Aorta (tissue), 5 donors: ENCODE measurements at regions not wholly inside any gene's neighbourhood (a gene's known extent, or its start where the extent isn't known, plus 50 kb on each side); places are given as distances from the start of the nearest gene placed in this dataset.
"Not testable (repeated sequence)": the region's sequence is repeated elsewhere in the genome, so short reads cannot be mapped to it uniquely, and the experiment has no call there.

Source experiments
- ATAC-seq: fragments of 200-7000 bp; cut with Tn5 transposase; one replicate; pipeline ENCODE4 v1.9.1; 2022; ENCODE audit warnings: moderate library complexity; ENCODE audit not compliant: low FRiP score
- DNase-seq, 2 donors: peaks; one replicate each; pipeline ENCODE4 v3.0.0-alpha.2; 2020
- H3K27ac ChIP-seq, 2 donors: one replicate each; pipeline ENCODE4 v1.5.1; 2013; ENCODE audit warnings: low read length in 2 of 2, mild to moderate bottlenecking in 2 of 2, moderate library complexity in 2 of 2, control low read depth in 1 of 2, inconsistent platforms in 1 of 2, low read depth in 1 of 2
- H3K27me3 ChIP-seq, 2 donors: one replicate each; pipeline ENCODE4 v1.6.1; 2013; ENCODE audit warnings: control low read depth in 1 of 2, low read length in 1 of 2, mild to moderate bottlenecking in 1 of 2, moderate library complexity in 1 of 2; ENCODE audit not compliant: insufficient read depth in 2 of 2, control insufficient read depth in 1 of 2
- H3K36me3 ChIP-seq, 2 donors: one replicate each; pipeline ENCODE4 v1.6.1; 2013; ENCODE audit warnings: control low read depth in 1 of 2, low read length in 1 of 2, mild to moderate bottlenecking in 1 of 2; ENCODE audit not compliant: insufficient read depth in 2 of 2, control insufficient read depth in 1 of 2
- H3K4me1 ChIP-seq, 2 donors: one replicate each; pipeline ENCODE4 v1.6.1; 2013; ENCODE audit warnings: low read length in 2 of 2, control low read depth in 1 of 2, mild to moderate bottlenecking in 1 of 2, moderate library complexity in 1 of 2; ENCODE audit not compliant: insufficient read depth in 2 of 2, control insufficient read depth in 1 of 2
- H3K4me3 ChIP-seq, 2 donors: one replicate each; pipeline ENCODE4 v1.5.1; 2013; ENCODE audit warnings: low read length in 2 of 2, control low read depth in 1 of 2, mild to moderate bottlenecking in 1 of 2
- H3K9me3 ChIP-seq: one replicate; pipeline ENCODE4 v1.6.1; 2013; ENCODE audit warnings: mild to moderate bottlenecking, low read length; ENCODE audit not compliant: control insufficient read depth
- WGBS, 2 donors: extraction: QIAGEN DNeasy Blood & Tissue Kit; methylation state at CpG; one replicate each; pipeline ENCODE4 v1.1.7; 2013; 5-methylcytosine and 5-hydroxymethylcytosine counted together
- intact Hi-C, 2 donors: fragments of 100-400 bp; cut with DNase I; formaldehyde crosslinking; loops; one replicate each; pipeline versions ENCODE4 v1.14.2 to v1.15.0; 2022
- donor health status: healthy with polysubstance abuse.
- donor health status: Bipolar disorder and iron deficiency.
- donor health status: DM: no; HTN: no; CAD: no.
- donor health status: DM: no; HTN: no; CAD: no.
- donor health status: DM: yes; HTN: yes; CAD: no.

DNA sequence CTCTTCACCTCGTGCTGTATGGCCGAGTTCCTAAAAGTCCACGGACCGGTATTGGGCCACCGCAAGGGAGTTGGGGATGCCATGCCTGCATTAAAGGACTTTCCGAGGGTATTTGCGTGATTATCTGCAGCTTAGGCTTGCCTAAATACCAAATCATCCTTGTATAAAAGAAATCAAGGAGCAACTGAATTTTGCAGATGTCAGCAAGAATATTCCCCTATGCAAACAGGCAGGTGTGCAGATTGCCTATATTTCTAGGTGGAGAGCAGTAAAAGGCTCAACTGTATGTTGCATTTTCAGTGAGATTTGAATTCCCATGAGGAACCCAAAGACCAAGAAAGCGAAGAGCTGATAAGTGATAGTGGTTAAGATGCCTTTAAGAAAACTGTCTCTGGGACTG, 452.3 kb downstream of the CDH11 start:
- intact Hi-C loops: no loop called here
- WGBS, 2 donors: 96 to 99% methylated on average over 8 of the region's 8 CpGs
- no peak overlapping the region for H3K27ac ChIP-seq
- peaks cover 0 to 2% of the 10 kb centered on the region in 2 donors for H3K36me3 ChIP-seq
- H3K4me1 ChIP-seq: no peaks in the 10 kb centered on the region
- no peak overlapping the region for H3K4me3 ChIP-seq
- no peaks in the 10 kb centered on the region for H3K27me3 ChIP-seq
- no peak for DNase-seq
- H3K9me3 ChIP-seq: no peaks in the 10 kb centered on the region
- ATAC-seq: no peak

- DNase-seq: no peak
- H3K36me3 ChIP-seq: peaks cover 0 to 2% of the 10 kb centered on the region in 2 donors
- intact Hi-C loops: no loop called here
- H3K4me3 ChIP-seq: no peak overlapping the region
- no peaks in the 10 kb centered on the region for H3K9me3 ChIP-seq
- no peaks in the 10 kb centered on the region for H3K27me3 ChIP-seq
- no peak for ATAC-seq
- WGBS, 2 donors: 94% methylated on average over 3 of the region's 3 CpGs
- no peaks in the 10 kb centered on the region for H3K4me1 ChIP-seq
- no peak overlapping the region for H3K27ac ChIP-seq
Measured at GRCh38 chr16:64667334-64667877, 454.5 kb downstream of the CDH11 start.

DNA sequence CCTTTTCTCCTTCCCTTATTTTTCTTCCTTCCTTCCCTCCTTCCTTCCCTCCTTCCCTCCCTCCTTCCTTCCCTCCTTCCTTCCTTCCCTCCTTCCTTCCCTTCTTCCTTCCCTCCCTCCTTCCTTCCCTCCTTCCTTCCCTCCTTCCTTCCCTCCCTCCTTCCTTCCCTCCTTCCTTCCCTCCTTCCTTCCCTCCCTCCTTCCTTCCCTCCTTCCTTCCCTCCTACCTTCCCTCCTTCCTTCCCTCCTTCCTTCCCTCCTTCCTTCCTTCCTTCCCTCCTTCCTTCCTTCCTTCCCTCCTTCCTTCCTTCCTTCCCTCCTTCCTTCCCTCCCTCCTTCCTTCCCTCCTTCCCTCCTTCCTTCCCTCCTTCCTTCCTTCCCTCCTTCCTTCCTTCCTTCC, 459.6 kb downstream of the CDH11 start:
- ATAC-seq, DNase-seq, H3K4me1 ChIP-seq, intact Hi-C loops, H3K36me3 ChIP-seq, H3K9me3 ChIP-seq, H3K27ac ChIP-seq, H3K4me3 ChIP-seq, H3K27me3 ChIP-seq: not testable (repeated sequence)

- intact Hi-C loops: no loop called here
- WGBS, 2 donors: 87 to 92% methylated on average over 1 of the region's 1 CpG
Measured at GRCh38 chr16:64659866-64660265, 462.0 kb downstream of the CDH11 start.

GRCh38 chr16:64657316-64658011, 464.4 kb downstream of the CDH11 start:
- Histone ChIP-seq H3K4me1 (peaks cover 0 to 2% of the 10 kb centered on the region in 2 donors), H3K27ac (peak overlapping the region in 1 of 2 donors; percentile 5), H3K36me3 (no peaks in the 10 kb centered on the region), H3K4me3 (no peak overlapping the region), H3K9me3 (no peaks in the 10 kb centered on the region), H3K27me3 (no peaks in the 10 kb centered on the region)
- no peak for DNase-seq
- intact Hi-C loops: no loop called here
- WGBS, 2 donors: 38 to 57% methylated on average over 3 of the region's 3 CpGs
- ATAC-seq: no peak

More at GRCh38 chr16:64659866-64660265, 462.0 kb downstream of the CDH11 start:
- Histone ChIP-seq H3K36me3 (no peaks in the 10 kb centered on the region), H3K27me3 (no peaks in the 10 kb centered on the region), H3K27ac (no peak overlapping the region), H3K4me3 (no peak overlapping the region), H3K4me1 (peaks cover 0 to 2% of the 10 kb centered on the region in 2 donors), H3K9me3 (no peaks in the 10 kb centered on the region)
- DNase-seq (no peak), ATAC-seq (no peak)

GRCh38 chr16:64656471-64656870, 465.4 kb downstream of the CDH11 start:
- DNase-seq (no peak), ATAC-seq (no peak)
- H3K4me3 ChIP-seq: no peak overlapping the region
- H3K27ac ChIP-seq: no peak overlapping the region
- no peaks in the 10 kb centered on the region for H3K27me3 ChIP-seq
- peaks cover 0 to 2% of the 10 kb centered on the region in 2 donors for H3K4me1 ChIP-seq
- 25 to 47% methylated on average over 4 of the region's 4 CpGs for WGBS, 2 donors
- H3K9me3 ChIP-seq: no peaks in the 10 kb centered on the region
- intact Hi-C loops: no loop called here
- no peaks in the 10 kb centered on the region for H3K36me3 ChIP-seq

DNA sequence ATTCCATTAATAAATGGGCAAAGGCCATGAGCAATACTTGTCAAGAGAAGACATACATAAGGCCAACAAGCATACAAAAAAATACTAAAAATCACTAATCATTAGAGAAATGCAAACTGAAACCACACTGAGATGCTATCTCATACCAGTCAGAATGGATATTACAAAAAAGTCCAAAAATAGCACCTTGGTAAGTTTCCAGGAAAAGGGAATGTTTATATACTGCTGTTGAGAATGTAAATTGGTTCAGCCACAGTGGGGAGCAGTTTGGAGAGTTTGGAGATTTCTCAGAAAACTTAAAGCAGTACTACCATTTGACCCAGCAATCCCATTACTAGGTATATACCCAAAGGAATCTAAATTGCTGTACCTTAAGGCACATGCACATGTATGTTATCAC, 467.7 kb downstream of the CDH11 start:
- Histone ChIP-seq H3K4me1 (peaks cover 0 to 2% of the 10 kb centered on the region in 2 donors), H3K9me3 (no peaks in the 10 kb centered on the region), H3K4me3 (no peak overlapping the region), H3K27ac (no peak overlapping the region), H3K27me3 (no peaks in the 10 kb centered on the region), H3K36me3 (no peaks in the 10 kb centered on the region)
- DNase-seq: no peak
- ATAC-seq: no peak
- intact Hi-C loops: no loop called here

DNA sequence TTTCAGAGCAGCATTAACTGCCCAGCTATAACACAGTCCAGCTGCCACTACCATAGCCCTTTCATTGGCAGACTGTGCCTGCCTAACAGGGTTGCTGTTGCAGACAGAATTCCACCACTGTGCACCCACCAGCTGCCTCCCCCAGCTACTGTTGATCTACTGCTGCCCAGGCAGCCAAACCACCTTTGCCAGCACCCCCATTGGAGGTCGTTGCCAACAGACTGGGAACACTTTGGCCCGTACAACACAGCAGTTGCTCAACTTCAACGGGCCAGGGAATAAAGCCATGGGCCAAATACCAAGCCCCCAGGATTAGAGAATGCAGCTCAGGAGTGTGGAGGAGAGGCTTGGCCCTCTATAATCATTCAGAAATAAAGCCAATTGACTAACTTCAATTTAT, 473.6 kb downstream of the CDH11 start:
- WGBS, 2 donors: 11 to 13% methylated on average over 3 of the region's 3 CpGs
- ATAC-seq (no peak), DNase-seq (peak in 1 of 2 donors; percentile 40)
- Histone ChIP-seq H3K9me3 (no peaks in the 10 kb centered on the region), H3K4me1 (peaks cover 0 to 2% of the 10 kb centered on the region in 2 donors), H3K27me3 (no peaks in the 10 kb centered on the region), H3K4me3 (no peak overlapping the region), H3K36me3 (no peaks in the 10 kb centered on the region), H3K27ac (no peak overlapping the region)
- intact Hi-C loops: no loop called here

GRCh38 chr16:64641343-64641742, 480.5 kb downstream of the CDH11 start:
- Histone ChIP-seq H3K9me3 (no peaks in the 10 kb centered on the region), H3K27ac (no peak overlapping the region), H3K36me3 (no peaks in the 10 kb centered on the region), H3K4me3 (no peak overlapping the region), H3K4me1 (no peaks in the 10 kb centered on the region), H3K27me3 (no peaks in the 10 kb centered on the region)
- 96 to 98% methylated on average over 3 of the region's 3 CpGs for WGBS, 2 donors
- DNase-seq (no peak), ATAC-seq (no peak)
- intact Hi-C loops: no loop called here
